ENCODE measurements at regions not wholly inside any gene's neighbourhood (a gene's known extent, or its start where the extent isn't known, plus 50 kb on each side); places are given as distances from the start of the nearest gene placed in this dataset.

GRCh38 chr17:77441940-77442339 lies 301.2 kb downstream of the SEC14L1 start:
- Histone ChIP-seq H3K36me3 (no peaks in the 10 kb centered on the region), H3K4me1 (peaks cover 15 to 51% of the 10 kb centered on the region in 2 donors), H3K27me3 (no peaks in the 10 kb centered on the region), H3K4me3 (no peak overlapping the region), H3K9me3 (no peaks in the 10 kb centered on the region), H3K27ac (peak overlapping the region; percentile 0 to 71)
- no peak for TF ChIP-seq CTCF (IDR thresholded peaks at IDR 0.05)
- no peak for TF ChIP-seq POLR2A (IDR thresholded peaks at IDR 0.05)
- intact Hi-C loops (cut with DNase I; ENCODE audit: low total_unique reads) = no loop called here
- DNase-seq = no peak

- H3K36me3 ChIP-seq = no peaks in the 10 kb centered on the region
- no peak for DNase-seq
- H3K4me1 ChIP-seq = peaks cover 13 to 47% of the 10 kb centered on the region in 2 donors
- H3K27ac ChIP-seq = peak overlapping the region; percentile 66 to 76
- H3K9me3 ChIP-seq = no peaks in the 10 kb centered on the region
- intact Hi-C loops (cut with DNase I; ENCODE audit: low total_unique reads) = no loop called here
- TF ChIP-seq CTCF (IDR thresholded peaks at IDR 0.05) = no peak
- no peak for TF ChIP-seq POLR2A (IDR thresholded peaks at IDR 0.05)
- no peak overlapping the region for H3K4me3 ChIP-seq
- no peaks in the 10 kb centered on the region for H3K27me3 ChIP-seq
Observed at GRCh38 chr17:77442976-77443747, 302.4 kb downstream of the SEC14L1 start.

GRCh38 chr17:77443748-77444260 lies 303.0 kb downstream of the SEC14L1 start:
- H3K4me1 ChIP-seq = peaks cover 13 to 47% of the 10 kb centered on the region in 2 donors

GRCh38 chr17:77444628-77444983 lies 303.8 kb downstream of the SEC14L1 start:
- H3K4me1 ChIP-seq = peaks cover 20 to 55% of the 10 kb centered on the region in 2 donors

More at GRCh38 chr17:77443748-77444260, 303.0 kb downstream of the SEC14L1 start:
- H3K36me3 ChIP-seq = no peaks in the 10 kb centered on the region
- no peaks in the 10 kb centered on the region for H3K27me3 ChIP-seq
- peak overlapping the region; percentile 66 to 76 for H3K27ac ChIP-seq
- H3K4me3 ChIP-seq = no peak overlapping the region
- H3K9me3 ChIP-seq = no peaks in the 10 kb centered on the region
- no peak for TF ChIP-seq CTCF (IDR thresholded peaks at IDR 0.05)
- TF ChIP-seq POLR2A (IDR thresholded peaks at IDR 0.05) = no peak
- intact Hi-C loops (cut with DNase I; ENCODE audit: low total_unique reads) = no loop called here
- DNase-seq = no peak

More at GRCh38 chr17:77444628-77444983, 303.8 kb downstream of the SEC14L1 start:
- H3K27me3 ChIP-seq = no peaks in the 10 kb centered on the region
- intact Hi-C loops (cut with DNase I; ENCODE audit: low total_unique reads) = no loop called here
- H3K36me3 ChIP-seq = no peaks in the 10 kb centered on the region
- peak; percentile 61 to 66 for DNase-seq
- H3K4me3 ChIP-seq = no peak overlapping the region
- TF ChIP-seq CTCF (IDR thresholded peaks at IDR 0.05) = no peak
- TF ChIP-seq POLR2A (IDR thresholded peaks at IDR 0.05) = no peak
- H3K27ac ChIP-seq = peak overlapping the region; percentile 66 to 76
- H3K9me3 ChIP-seq = no peaks in the 10 kb centered on the region
